ENCODE measurements at regions not wholly inside any gene's neighbourhood (a gene's known extent, or its start where the extent isn't known, plus 50 kb on each side); places are given as distances from the start of the nearest gene placed in this dataset. TPM values are rescaled to one million over a fixed set of nuclear protein-coding genes. Genes with fewer than 3 reads are reported as not detected.
A peak's percentile ranks its signal among the peaks of the same experiment; 100 is the strongest.

- no peaks in the 10 kb centered on the region for H3K4me1 ChIP-seq (ENCODE audit: insufficient read depth)
- H3K4me3 ChIP-seq (ENCODE audit: low read depth, low read length): no peak overlapping the region
- no peaks in the 10 kb centered on the region for H3K36me3 ChIP-seq (ENCODE audit: insufficient read depth)
- no peak overlapping the region for H3K27ac ChIP-seq (ENCODE audit: low read depth)
- DNase-seq (ENCODE audit: extremely low spot score): peak; percentile 13
Measured at GRCh38 chr12:42639556-42639955, 50.0 kb upstream of the PRICKLE1 start.

Small RNA genes lying in the stretch of these regions (small RNA-seq; reads per million reads assigned to genes)
- not detected for gene MRPS36P5
- not detected for gene RPS27P21
